HEK293 (cell line): ENCODE measurements at regions not wholly inside any gene's neighbourhood (a gene's known extent, or its start where the extent isn't known, plus 50 kb on each side); places are given as distances from the start of the nearest gene placed in this dataset.

Source experiments
- CTCF ChIP-seq: fragments of 450-650 bp; formaldehyde crosslinking; IDR thresholded peaks from 2 replicates; pipeline ENCODE4 v1.5.1; 2016; ENCODE audit warnings: missing biosample characterization, missing genetic modification characterization
- ZNF19 ChIP-seq: fragments of 450-650 bp; formaldehyde crosslinking; IDR thresholded peaks from 2 replicates; pipeline ENCODE4; 2016; ENCODE audit warnings: missing biosample characterization, missing genetic modification characterization, low read depth
- ZNF324 ChIP-seq: fragments of 450-650 bp; formaldehyde crosslinking; IDR thresholded peaks from 2 replicates; pipeline ENCODE4 v1.5.1; 2016; ENCODE audit warnings: missing biosample characterization, missing genetic modification characterization
- ZNF341 ChIP-seq: fragments of 450-650 bp; formaldehyde crosslinking; IDR thresholded peaks from 2 replicates; pipeline ENCODE4; 2016; ENCODE audit warnings: low read depth, missing biosample characterization, missing genetic modification characterization
- ZNF404 ChIP-seq: fragments of 450-650 bp; formaldehyde crosslinking; IDR thresholded peaks from 2 replicates; pipeline ENCODE4 v1.5.1; 2017; ENCODE audit warnings: missing biosample characterization, missing genetic modification characterization
- ZNF639 ChIP-seq: fragments of 450-650 bp; formaldehyde crosslinking; IDR thresholded peaks from 2 replicates; pipeline ENCODE4 v1.5.1; 2016; ENCODE audit warnings: missing biosample characterization, missing genetic modification characterization
- ZXDB ChIP-seq: fragments of 450-650 bp; formaldehyde crosslinking; IDR thresholded peaks from 2 replicates; pipeline ENCODE4 v1.5.1; 2016; ENCODE audit warnings: missing biosample characterization, missing genetic modification characterization

- TF ChIP-seq ZNF341 (tag by site-specific recombination) (no peak), ZNF324 (no peak), ZNF19 (no peak), CTCF (no peak), ZNF639 (no peak), ZNF404 (tag by site-specific recombination) (no peak), ZXDB (tag by site-specific recombination) (no peak)
These were observed 339.3 kb upstream of the PLET1 start for GRCh38 chr11:112599856-112600533.
